Body of pancreas (tissue), 4 donors: ENCODE measurements at regions not wholly inside any gene's neighbourhood (a gene's known extent, or its start where the extent isn't known, plus 50 kb on each side); places are given as distances from the start of the nearest gene placed in this dataset.
"Not testable (repeated sequence)": the region's sequence is repeated elsewhere in the genome, so short reads cannot be mapped to it uniquely, and the experiment has no call there.

ENCODE experiments used
- ATAC-seq: fragments of 150-250 bp; one replicate; pipeline ENCODE4 v1.9.1; 2016
- DNase-seq, 4 donors: peaks; one replicate each; pipeline ENCODE4 v3.0.0-alpha.2; 2019
- H3K27ac ChIP-seq, 4 donors: fragments of 200-600 bp; sonication (generic); 1 replicate in 3 of 4; 2 replicates in 1 of 4; pipeline versions ENCODE4 v1.5.1 to v1.6.1; 2016 to 2019; ENCODE audit warnings: mild to moderate bottlenecking in 1 of 4, mixed read lengths in 1 of 4, moderate library complexity in 1 of 4
- H3K27me3 ChIP-seq, 2 donors: fragments of 200-600 bp; sonication (generic); one replicate each; pipeline ENCODE4 v1.6.0; 2016; ENCODE audit warnings: mild to moderate bottlenecking in 1 of 2
- H3K36me3 ChIP-seq, 2 donors: fragments of 200-600 bp; sonication (generic); replicated peaks in 1 of 2; 2 replicates each; pipeline ENCODE4 v1.5.1; 2016; ENCODE audit warnings: low read depth in 2 of 2; ENCODE audit not compliant: insufficient read depth in 1 of 2
- H3K4me1 ChIP-seq: fragments of 200-600 bp; sonication (generic); one replicate; pipeline ENCODE4 v1.6.0; 2016
- H3K4me3 ChIP-seq, 2 donors: fragments of 200-600 bp; sonication (generic); 1 replicate in 1 of 2; 2 replicates in 1 of 2; pipeline ENCODE4 v1.5.1; 2016 to 2019
- H3K9me3 ChIP-seq, 3 donors: fragments of 200-600 bp; sonication (generic); 1 replicate in 2 of 3; 2 replicates in 1 of 3; pipeline ENCODE4 v1.5.1; 2016
- CTCF ChIP-seq, 7 experiments: fragments of 450-650 bp in 4 of 7; fragments of 200-600 bp in 3 of 7; sonication (generic) in 3 of 7; IDR thresholded peaks; one replicate each; pipeline ENCODE4 v1.5.1; 2016 to 2019; ENCODE audit warnings: antibody characterized with exemption in 7 of 7
- POLR2A ChIP-seq, 3 donors: fragments of 450-650 bp; IDR thresholded peaks; one replicate each; pipeline ENCODE4 v1.6.1; 2016; ENCODE audit warnings: antibody characterized with exemption in 3 of 3, mild to moderate bottlenecking in 2 of 3
- WGBS, 2 donors: methylation state at CpG; one replicate each; pipeline ENCODE4 v1.1.5; 2017; 5-methylcytosine and 5-hydroxymethylcytosine counted together
- intact Hi-C: fragments of 100-400 bp; cut with DNase I; formaldehyde crosslinking; loops from one replicate; pipeline ENCODE4 v1.15.1; 2023

- Histone ChIP-seq H3K4me3 (no peak overlapping the region), H3K36me3 (no peaks in the 10 kb centered on the region), H3K27me3 (no peaks in the 10 kb centered on the region), H3K9me3 (no peaks in the 10 kb centered on the region), H3K4me1 (no peaks in the 10 kb centered on the region), H3K27ac (no peak overlapping the region)
- DNase-seq = no peak
- TF ChIP-seq CTCF (IDR thresholded peaks at IDR 0.05) (no peak), POLR2A (IDR thresholded peaks at IDR 0.05) (no peak)
- intact Hi-C loops = no loop called here
- WGBS, 2 donors = 70 to 82% methylated on average over 2 of the region's 2 CpGs
- no peak for ATAC-seq
Measured at GRCh38 chr2:198277181-198277580, 472.8 kb downstream of the PLCL1 start.

GRCh38 chr2:198273660-198274059 lies 469.3 kb downstream of the PLCL1 start:
- no peak for TF ChIP-seq POLR2A (IDR thresholded peaks at IDR 0.05)
- no peak for TF ChIP-seq CTCF (IDR thresholded peaks at IDR 0.05)
- Histone ChIP-seq H3K4me3 (no peak overlapping the region), H3K4me1 (no peaks in the 10 kb centered on the region), H3K36me3 (no peaks in the 10 kb centered on the region), H3K9me3 (no peaks in the 10 kb centered on the region), H3K27me3 (no peaks in the 10 kb centered on the region), H3K27ac (no peak overlapping the region)
- intact Hi-C loops = no loop called here
- DNase-seq (no peak), ATAC-seq (no peak)
- 14 to 19% methylated on average over 1 of the region's 1 CpG for WGBS, 2 donors

GRCh38 chr2:198270157-198270556 lies 465.8 kb downstream of the PLCL1 start:
- H3K36me3 ChIP-seq, ATAC-seq, H3K27ac ChIP-seq, H3K9me3 ChIP-seq, H3K4me1 ChIP-seq, DNase-seq, H3K27me3 ChIP-seq, H3K4me3 ChIP-seq, intact Hi-C loops: not testable (repeated sequence)
- 95 to 100% methylated on average over 2 of the region's 2 CpGs for WGBS, 2 donors

GRCh38 chr2:198268519-198268918 lies 464.1 kb downstream of the PLCL1 start:
- intact Hi-C loops = no loop called here
- no peaks in the 10 kb centered on the region for H3K9me3 ChIP-seq
- H3K4me3 ChIP-seq = no peak overlapping the region
- 73 to 87% methylated on average over 1 of the region's 1 CpG for WGBS, 2 donors
- no peaks in the 10 kb centered on the region for H3K4me1 ChIP-seq
- ATAC-seq = no peak
- TF ChIP-seq CTCF (IDR thresholded peaks at IDR 0.05) = no peak
- no peaks in the 10 kb centered on the region for H3K27me3 ChIP-seq
- no peak for DNase-seq
- no peaks in the 10 kb centered on the region for H3K36me3 ChIP-seq
- H3K27ac ChIP-seq = no peak overlapping the region

- Histone ChIP-seq H3K4me1 (no peaks in the 10 kb centered on the region), H3K27ac (no peak overlapping the region), H3K27me3 (no peaks in the 10 kb centered on the region), H3K9me3 (no peaks in the 10 kb centered on the region), H3K4me3 (no peak overlapping the region), H3K36me3 (no peaks in the 10 kb centered on the region)
- ATAC-seq (no peak), DNase-seq (no peak)
- intact Hi-C loops = no loop called here
- WGBS, 2 donors = 79 to 87% methylated on average over 3 of the region's 3 CpGs
- TF ChIP-seq CTCF (IDR thresholded peaks at IDR 0.05) (no peak), POLR2A (IDR thresholded peaks at IDR 0.05) (no peak)
Measured at GRCh38 chr2:198259496-198259895, 455.1 kb downstream of the PLCL1 start.
